Mesendoderm (in vitro differentiated cells): ENCODE measurements at regions not wholly inside any gene's neighbourhood (a gene's known extent, or its start where the extent isn't known, plus 50 kb on each side); places are given as distances from the start of the nearest gene placed in this dataset.

ENCODE experiments used
- DNase-seq: peaks from one replicate; pipeline ENCODE4 v3.0.0; 2013
- H2AK5ac ChIP-seq: 2 replicates; pipeline ENCODE4 v1.6.1; 2013; ENCODE audit warnings: low read length, inconsistent platforms
- H2BK120ac ChIP-seq: 2 replicates; pipeline ENCODE4 v1.6.1; 2013; ENCODE audit warnings: low read depth, mild to moderate bottlenecking, low read length, moderate library complexity, mixed read lengths
- H2BK15ac ChIP-seq: replicated peaks from 2 replicates; pipeline ENCODE4 v1.6.1; 2013; ENCODE audit warnings: low read depth, mild to moderate bottlenecking, moderate library complexity
- H2BK5ac ChIP-seq: 2 replicates; pipeline ENCODE4 v1.6.1; 2013; ENCODE audit warnings: low read length, inconsistent platforms
- H3K18ac ChIP-seq: 2 replicates; pipeline ENCODE4 v1.6.1; 2013; ENCODE audit warnings: mild to moderate bottlenecking, low read length, mixed read lengths
- H3K23ac ChIP-seq: one replicate; pipeline ENCODE4 v1.6.1; 2013; ENCODE audit warnings: low read length
- H3K27ac ChIP-seq: 2 replicates; pipeline ENCODE4 v1.5.1; 2013; ENCODE audit warnings: low read depth, mild to moderate bottlenecking, inconsistent platforms, low read length, moderate library complexity
- H3K27me3 ChIP-seq: 2 replicates; pipeline ENCODE4 v1.6.1; 2013; ENCODE audit warnings: low read length, control low read depth, mild to moderate bottlenecking, inconsistent platforms; ENCODE audit not compliant: insufficient read depth, poor library complexity
- H3K36me3 ChIP-seq: 2 replicates; pipeline ENCODE4 v1.6.1; 2013; ENCODE audit warnings: low read length, inconsistent platforms; ENCODE audit not compliant: control insufficient read depth, insufficient read depth
- H3K4ac ChIP-seq: one replicate; pipeline ENCODE4 v1.6.1; 2013; ENCODE audit warnings: low read depth, mild to moderate bottlenecking, low read length, moderate library complexity
- H3K4me1 ChIP-seq: 2 replicates; pipeline ENCODE4 v1.6.1; 2013; ENCODE audit warnings: low read depth, low read length, inconsistent platforms; ENCODE audit not compliant: control insufficient read depth
- H3K4me2 ChIP-seq: 2 replicates; pipeline ENCODE4 v1.6.1; 2013; ENCODE audit warnings: low read length
- H3K4me3 ChIP-seq: 2 replicates; pipeline ENCODE4 v1.5.1; 2013; ENCODE audit warnings: mild to moderate bottlenecking, low read length
- H3K56ac ChIP-seq: one replicate; pipeline ENCODE4 v1.6.1; 2013; ENCODE audit warnings: low read length
- H3K79me1 ChIP-seq: 2 replicates; pipeline ENCODE4 v1.6.1; 2013; ENCODE audit warnings: low read length, inconsistent platforms
- H3K79me2 ChIP-seq: 2 replicates; pipeline ENCODE4 v1.6.1; 2013; ENCODE audit warnings: mild to moderate bottlenecking, low read length; ENCODE audit not compliant: control insufficient read depth, insufficient read depth
- H3K9ac ChIP-seq: 2 replicates; pipeline ENCODE4 v1.6.1; 2013; ENCODE audit warnings: low read length, inconsistent platforms
- H4K5ac ChIP-seq: one replicate; pipeline ENCODE4 v1.6.1; 2013; ENCODE audit warnings: low read length
- H4K8ac ChIP-seq: one replicate; pipeline ENCODE4 v1.6.1; 2013; ENCODE audit warnings: low read depth, mild to moderate bottlenecking, control low read depth, low read length, moderate library complexity
- WGBS: extraction: QIAGEN DNeasy Blood & Tissue Kit; methylation state at CpG from one replicate; pipeline ENCODE4 v1.1.7; 2013; ENCODE audit warnings: low lambda C conversion rate, missing lambda C conversion rate; ENCODE audit not compliant: insufficient coverage; ENCODE audit errors: extremely low coverage; 5-methylcytosine and 5-hydroxymethylcytosine counted together

DNA sequence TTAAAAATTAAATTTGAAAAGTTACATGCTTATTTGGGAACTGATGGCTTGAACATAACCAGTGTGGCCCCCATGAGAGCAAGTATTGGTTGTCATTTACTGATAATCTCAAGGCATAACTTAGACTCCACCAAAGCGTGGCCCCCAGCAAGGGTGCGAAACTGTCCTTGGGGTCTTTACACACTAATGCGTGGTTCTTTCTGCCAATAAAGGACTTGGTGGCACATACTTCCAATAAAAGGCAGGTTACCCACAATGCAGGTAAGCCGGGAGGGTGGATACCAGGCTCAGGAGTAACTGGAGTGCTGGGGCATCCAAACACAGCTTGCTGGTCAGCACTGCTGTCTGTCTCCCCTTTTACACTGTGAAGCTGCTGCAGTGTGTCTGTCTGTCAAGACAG is 278.2 kb upstream of the NCKAP5 start:
- no peaks in the 10 kb centered on the region for H3K4me1 ChIP-seq

GRCh38 chr2:133847591-133847990 is 279.3 kb upstream of the NCKAP5 start:
- WGBS = no CpG with 5 or more reads among the region's 5 CpGs

More for the DNA sequence above, 278.2 kb upstream of the NCKAP5 start:
- DNase-seq = no peak
- Histone ChIP-seq H3K9ac (no peak overlapping the region), H3K79me1 (no peaks in the 10 kb centered on the region), H4K8ac (no peak overlapping the region), H3K4me3 (no peak overlapping the region), H3K23ac (no peak overlapping the region), H3K4ac (no peak overlapping the region), H3K79me2 (no peaks in the 10 kb centered on the region), H3K27ac (no peak overlapping the region), H2BK120ac (no peak overlapping the region), H2BK5ac (no peak overlapping the region), H3K36me3 (no peaks in the 10 kb centered on the region), H2AK5ac (no peak overlapping the region), H2BK15ac (no peak overlapping the region), H3K56ac (no peak overlapping the region), H3K18ac (no peak overlapping the region), H4K5ac (no peak overlapping the region), H3K4me2 (no peak overlapping the region), H3K27me3 (no peaks in the 10 kb centered on the region)
- no CpG with 5 or more reads among the region's 4 CpGs for WGBS

DNA sequence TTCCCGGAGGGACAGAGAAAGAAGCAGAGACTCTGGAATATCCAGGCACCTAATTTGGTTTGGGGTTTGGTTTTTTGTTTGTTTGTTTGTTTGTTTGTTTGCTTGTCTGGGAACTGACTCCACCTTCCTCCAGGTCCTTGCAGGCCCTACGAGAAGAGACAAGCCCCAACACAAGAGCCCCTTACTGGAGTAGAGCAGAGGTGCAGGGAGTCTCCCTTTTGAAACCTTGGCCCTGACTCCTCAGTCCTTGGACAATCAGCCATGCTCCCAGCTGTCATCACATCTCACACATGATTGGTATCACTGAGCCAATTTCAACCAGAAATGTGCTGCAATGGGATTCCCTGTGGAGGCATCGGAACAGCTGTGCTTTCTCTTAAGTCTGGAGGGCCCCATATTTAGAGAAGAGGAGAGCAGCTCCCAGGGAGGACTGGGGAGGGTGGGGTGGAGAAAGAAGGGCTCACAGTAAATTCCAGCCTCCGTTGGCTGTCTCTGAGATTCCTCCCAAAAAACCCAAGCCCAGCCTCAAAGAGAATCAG is 279.9 kb upstream of the NCKAP5 start:
- no peak overlapping the region for H2AK5ac ChIP-seq
- H3K4me3 ChIP-seq = no peak overlapping the region
- H2BK5ac ChIP-seq = no peak overlapping the region
- no CpG with 5 or more reads among the region's 4 CpGs for WGBS
- H3K56ac ChIP-seq = no peak overlapping the region
- no peak overlapping the region for H2BK15ac ChIP-seq
- no peaks in the 10 kb centered on the region for H3K36me3 ChIP-seq
- H3K79me2 ChIP-seq = no peaks in the 10 kb centered on the region
- no peak overlapping the region for H3K9ac ChIP-seq
- no peaks in the 10 kb centered on the region for H3K79me1 ChIP-seq
- H4K8ac ChIP-seq = no peak overlapping the region
- no peak overlapping the region for H4K5ac ChIP-seq
- H3K27ac ChIP-seq = no peak overlapping the region
- H3K27me3 ChIP-seq = no peaks in the 10 kb centered on the region
- no peak overlapping the region for H3K23ac ChIP-seq
- no peak overlapping the region for H2BK120ac ChIP-seq
- H3K4me2 ChIP-seq = no peak overlapping the region
- no peak for DNase-seq
- no peak overlapping the region for H3K4ac ChIP-seq
- H3K4me1 ChIP-seq = no peaks in the 10 kb centered on the region
- H3K18ac ChIP-seq = no peak overlapping the region

More at GRCh38 chr2:133847591-133847990, 279.3 kb upstream of the NCKAP5 start:
- Histone ChIP-seq H3K56ac (no peak overlapping the region), H4K5ac (no peak overlapping the region), H4K8ac (no peak overlapping the region), H3K27ac (no peak overlapping the region), H3K79me2 (no peaks in the 10 kb centered on the region), H3K18ac (no peak overlapping the region), H2BK120ac (no peak overlapping the region), H2BK15ac (no peak overlapping the region), H3K4me1 (no peaks in the 10 kb centered on the region), H3K9ac (no peak overlapping the region), H3K4ac (no peak overlapping the region), H2BK5ac (no peak overlapping the region), H3K23ac (no peak overlapping the region), H3K4me3 (no peak overlapping the region), H3K36me3 (no peaks in the 10 kb centered on the region), H3K79me1 (no peaks in the 10 kb centered on the region), H3K27me3 (no peaks in the 10 kb centered on the region), H2AK5ac (no peak overlapping the region), H3K4me2 (no peak overlapping the region)
- no peak for DNase-seq

- H3K27me3 ChIP-seq = no peaks in the 10 kb centered on the region
- no peak overlapping the region for H3K23ac ChIP-seq
- no peaks in the 10 kb centered on the region for H3K4me1 ChIP-seq
- no peak overlapping the region for H4K5ac ChIP-seq
- no peaks in the 10 kb centered on the region for H3K36me3 ChIP-seq
- no peak overlapping the region for H4K8ac ChIP-seq
- H2BK5ac ChIP-seq = no peak overlapping the region
- H2BK120ac ChIP-seq = no peak overlapping the region
- no peak overlapping the region for H3K4ac ChIP-seq
- H3K4me2 ChIP-seq = no peak overlapping the region
- whole genome bisulfite sequencing = no CpG with 5 or more reads among the region's 1 CpG
- H3K56ac ChIP-seq = no peak overlapping the region
- no peak overlapping the region for H3K18ac ChIP-seq
- H3K79me1 ChIP-seq = no peaks in the 10 kb centered on the region
- DNase-seq = no peak
- no peak overlapping the region for H3K9ac ChIP-seq
- H3K27ac ChIP-seq = no peak overlapping the region
- no peak overlapping the region for H3K4me3 ChIP-seq
- H2AK5ac ChIP-seq = no peak overlapping the region
- no peaks in the 10 kb centered on the region for H3K79me2 ChIP-seq
- no peak overlapping the region for H2BK15ac ChIP-seq
Observed at GRCh38 chr2:133849341-133849740, 281.1 kb upstream of the NCKAP5 start.

GRCh38 chr2:133854603-133855200 is 286.4 kb upstream of the NCKAP5 start:
- Histone ChIP-seq H2BK5ac (no peak overlapping the region), H2BK120ac (no peak overlapping the region), H3K9ac (no peak overlapping the region), H3K79me1 (no peaks in the 10 kb centered on the region), H3K23ac (no peak overlapping the region), H3K18ac (no peak overlapping the region), H2AK5ac (no peak overlapping the region), H3K27ac (no peak overlapping the region), H4K8ac (no peak overlapping the region), H2BK15ac (no peak overlapping the region), H3K4me2 (no peak overlapping the region), H3K79me2 (no peaks in the 10 kb centered on the region), H3K4ac (no peak overlapping the region), H3K27me3 (no peaks in the 10 kb centered on the region), H3K56ac (no peak overlapping the region), H3K4me1 (peaks cover 2% of the 10 kb centered on the region), H4K5ac (no peak overlapping the region), H3K4me3 (no peak overlapping the region), H3K36me3 (no peaks in the 10 kb centered on the region)
- DNase-seq = no peak
- WGBS = no CpG with 5 or more reads among the region's 5 CpGs

GRCh38 chr2:133855526-133855925 is 287.3 kb upstream of the NCKAP5 start:
- no peak overlapping the region for H3K4me2 ChIP-seq
- no peak overlapping the region for H2BK5ac ChIP-seq
- H3K27ac ChIP-seq = no peak overlapping the region
- H3K27me3 ChIP-seq = no peaks in the 10 kb centered on the region
- H4K5ac ChIP-seq = no peak overlapping the region
- H4K8ac ChIP-seq = no peak overlapping the region
- no peak overlapping the region for H3K56ac ChIP-seq
- H3K4me1 ChIP-seq = peaks cover 2% of the 10 kb centered on the region
- H3K4ac ChIP-seq = no peak overlapping the region
- no peak for DNase-seq
- no CpG with 5 or more reads among the region's 4 CpGs for WGBS
- no peak overlapping the region for H2AK5ac ChIP-seq
- no peak overlapping the region for H3K23ac ChIP-seq
- no peak overlapping the region for H2BK120ac ChIP-seq
- no peak overlapping the region for H3K18ac ChIP-seq
- H3K36me3 ChIP-seq = no peaks in the 10 kb centered on the region
- no peak overlapping the region for H3K9ac ChIP-seq
- no peaks in the 10 kb centered on the region for H3K79me1 ChIP-seq
- H3K79me2 ChIP-seq = no peaks in the 10 kb centered on the region
- H3K4me3 ChIP-seq = no peak overlapping the region
- no peak overlapping the region for H2BK15ac ChIP-seq
